Vagina (tissue), 2 donors: ENCODE measurements at regions not wholly inside any gene's neighbourhood (a gene's known extent, or its start where the extent isn't known, plus 50 kb on each side); places are given as distances from the start of the nearest gene placed in this dataset.

Experiments
- CTCF ChIP-seq, 3 experiments: fragments of 450-650 bp in 2 of 3; fragments of 200-600 bp in 1 of 3; sonication (generic) in 1 of 3; IDR thresholded peaks; one replicate each; pipeline ENCODE4 v1.5.1; 2017 to 2019; ENCODE audit warnings: antibody characterized with exemption in 3 of 3, mild to moderate bottlenecking in 2 of 3, moderate library complexity in 2 of 3
- POLR2A ChIP-seq, 2 donors: fragments of 450-650 bp; IDR thresholded peaks; one replicate each; pipeline ENCODE4 v1.6.1; 2017; ENCODE audit warnings: antibody characterized with exemption in 2 of 2, mild to moderate bottlenecking in 2 of 2, moderate library complexity in 2 of 2

GRCh38 chr2:59627599-59627998, 925.9 kb downstream of the BCL11A start:
- TF ChIP-seq CTCF (IDR thresholded peaks at IDR 0.05) (no peak), POLR2A (IDR thresholded peaks at IDR 0.05) (no peak)
